K562 (cell line): ENCODE measurements at regions not wholly inside any gene's neighbourhood (a gene's known extent, or its start where the extent isn't known, plus 50 kb on each side); places are given as distances from the start of the nearest gene placed in this dataset.

ENCODE experiments used
- ATF4 ChIP-seq: fragments of 450-650 bp; formaldehyde crosslinking; IDR thresholded peaks from 2 replicates; pipeline ENCODE4 v1.4.0; 2022; ENCODE audit warnings: mild to moderate bottlenecking, moderate library complexity
- CBFB ChIP-seq: sonication (generic); formaldehyde crosslinking; IDR thresholded peaks from 2 replicates; pipeline ENCODE4 v1.4.0; 2020; ENCODE audit warnings: mild to moderate bottlenecking, missing genetic modification reagents
- CEBPZ ChIP-seq: fragments of 150-350 bp; IDR thresholded peaks from 2 replicates; pipeline ENCODE4 v1.6.1; 2014; ENCODE audit warnings: low read depth, mild to moderate bottlenecking, low read length, borderline replicate concordance
- CTCF ChIP-seq, 3 experiments: IDR thresholded peaks in 2 of 3; conservative IDR thresholded peaks in 1 of 3; 2 replicates each; pipeline ENCODE4 v1.5.1; 2011 to 2012; ENCODE audit warnings: low read length in 3 of 3, mild to moderate bottlenecking in 3 of 3, control low read depth in 2 of 3, improper control_type of control experiment in 1 of 3, inconsistent platforms in 1 of 3, low read depth in 1 of 3, mixed read lengths in 1 of 3, moderate library complexity in 1 of 3; ENCODE audit not compliant: insufficient read depth in 2 of 3
- E2F3 ChIP-seq: fragments of 250-450 bp; sonication (Bioruptor Pico); IDR thresholded peaks from 2 replicates; pipeline ENCODE4 v1.4.0; 2020; ENCODE audit warnings: mild to moderate bottlenecking
- E2F4 ChIP-seq: sonication (generic); formaldehyde crosslinking; IDR thresholded peaks from 2 replicates; pipeline ENCODE4 v1.8.0; 2022; ENCODE audit warnings: mild to moderate bottlenecking, low read depth, missing genetic modification reagents
- NFYB ChIP-seq: IDR thresholded peaks from 2 replicates; pipeline ENCODE4 v1.6.1; 2011; ENCODE audit warnings: mild to moderate bottlenecking, moderate library complexity; ENCODE audit not compliant: insufficient read length; ENCODE audit errors: extremely low read depth
- NONO ChIP-seq, 2 experiments: fragments of 200-400 bp in 1 of 2; fragments of 450-650 bp in 1 of 2; formaldehyde crosslinking in 1 of 2; IDR thresholded peaks; 2 replicates each; pipeline ENCODE4 v1.6.1; 2017; ENCODE audit warnings: low read depth in 2 of 2, mild to moderate bottlenecking in 2 of 2, moderate library complexity in 2 of 2, low read length in 1 of 2
- POLR2A ChIP-seq: fragments of 450-650 bp; conservative IDR thresholded peaks from 2 replicates; pipeline ENCODE4 v1.6.1; 2016
- RBFOX2 ChIP-seq: fragments of 200-400 bp; formaldehyde crosslinking; IDR thresholded peaks from 2 replicates; pipeline ENCODE4 v1.6.1; 2017; ENCODE audit warnings: low read depth, mild to moderate bottlenecking, low read length, moderate library complexity
- RREB1 ChIP-seq: fragments of 250-450 bp; sonication (Bioruptor Pico); IDR thresholded peaks from 2 replicates; pipeline ENCODE4 v1.4.0; 2020
- ZFX ChIP-seq: sonication (generic); formaldehyde crosslinking; IDR thresholded peaks from 2 replicates; pipeline ENCODE4 v1.8.0; 2022; ENCODE audit warnings: mild to moderate bottlenecking, missing genetic modification reagents, moderate library complexity
- ZNF174 ChIP-seq: fragments of 250-450 bp; sonication (Bioruptor Pico); IDR thresholded peaks from 2 replicates; pipeline ENCODE4 v1.4.0; 2020; ENCODE audit warnings: mild to moderate bottlenecking
- ZNF184 ChIP-seq: sonication (generic); formaldehyde crosslinking; IDR thresholded peaks from 2 replicates; pipeline ENCODE4 v1.5.0; 2020; ENCODE audit warnings: missing genetic modification reagents

GRCh38 chr7:45511721-45512597 is 62.2 kb upstream of the ADCY1 start:
- no peak for TF ChIP-seq ATF4 (CRISPR knock-in tag)
- TF ChIP-seq CEBPZ, result no peak
- TF ChIP-seq RREB1 (CRISPR knock-in tag), result no peak
- TF ChIP-seq CTCF (IDR thresholded peaks at IDR 0.05 in 2 of 3, conservative IDR thresholded peaks at IDR 0.05 in 1 of 3; ENCODE audit: insufficient read depth in 2 of 3, low read depth in 1 of 3, low read length in 3 of 3), result no peak
- no peak for TF ChIP-seq ZFX (CRISPR knock-in tag)
- TF ChIP-seq ZNF174 (CRISPR knock-in tag), result no peak
- no peak for TF ChIP-seq NONO (IDR thresholded peaks at IDR 0.05; ENCODE audit: low read depth in 2 of 2, low read length in 1 of 2)
- TF ChIP-seq ZNF184 (CRISPR knock-in tag), result no peak
- no peak for TF ChIP-seq CBFB
- no peak for TF ChIP-seq E2F4 (CRISPR knock-in tag)
- no peak for TF ChIP-seq POLR2A
- TF ChIP-seq RBFOX2, result no peak
- TF ChIP-seq E2F3 (CRISPR knock-in tag), result no peak
- no peak for TF ChIP-seq NFYB
